SK-N-SH treated with all-trans-retinoic acid at 6 μM for 48 hours (cell line): ENCODE measurements at regions not wholly inside any gene's neighbourhood (a gene's known extent, or its start where the extent isn't known, plus 50 kb on each side); places are given as distances from the start of the nearest gene placed in this dataset.

Experiments
- GLIS3 ChIP-seq: fragments of 250-450 bp; sonication (Bioruptor Pico); IDR thresholded peaks from 2 replicates; pipeline ENCODE4 v1.5.0; 2020; ENCODE audit warnings: mild to moderate bottlenecking, moderate library complexity
- SNAI2 ChIP-seq: fragments of 250-450 bp; sonication (Bioruptor Pico); IDR thresholded peaks from 2 replicates; pipeline ENCODE4 v1.5.0; 2020; ENCODE audit warnings: mild to moderate bottlenecking, moderate library complexity
- ZC3H10 ChIP-seq: fragments of 250-450 bp; sonication (Bioruptor Pico); IDR thresholded peaks from 2 replicates; pipeline ENCODE4 v1.5.1; 2021; ENCODE audit warnings: mild to moderate bottlenecking, moderate library complexity
- ZNF565 ChIP-seq: fragments of 450-650 bp; formaldehyde crosslinking; conservative IDR thresholded peaks from 2 replicates; pipeline ENCODE4 v1.5.0; 2020; ENCODE audit warnings: low read depth, mild to moderate bottlenecking, moderate library complexity
- ZNF8 ChIP-seq: fragments of 450-650 bp; formaldehyde crosslinking; IDR thresholded peaks from 2 replicates; pipeline ENCODE4 v1.5.0; 2020; ENCODE audit warnings: mild to moderate bottlenecking, moderate library complexity
- TF ChIP-seq, protein P1 (sequence below): fragments of 250-450 bp; sonication (Bioruptor Pico); IDR thresholded peaks from 2 replicates; pipeline ENCODE4 v1.8.0; 2020; ENCODE audit warnings: mild to moderate bottlenecking, moderate library complexity, borderline replicate concordance
- TF ChIP-seq, protein P2 (sequence below): fragments of 250-450 bp; sonication (Bioruptor Pico); IDR thresholded peaks from 2 replicates; pipeline ENCODE4 v1.5.1; 2020; ENCODE audit warnings: low read depth, mild to moderate bottlenecking, moderate library complexity

DNA sequence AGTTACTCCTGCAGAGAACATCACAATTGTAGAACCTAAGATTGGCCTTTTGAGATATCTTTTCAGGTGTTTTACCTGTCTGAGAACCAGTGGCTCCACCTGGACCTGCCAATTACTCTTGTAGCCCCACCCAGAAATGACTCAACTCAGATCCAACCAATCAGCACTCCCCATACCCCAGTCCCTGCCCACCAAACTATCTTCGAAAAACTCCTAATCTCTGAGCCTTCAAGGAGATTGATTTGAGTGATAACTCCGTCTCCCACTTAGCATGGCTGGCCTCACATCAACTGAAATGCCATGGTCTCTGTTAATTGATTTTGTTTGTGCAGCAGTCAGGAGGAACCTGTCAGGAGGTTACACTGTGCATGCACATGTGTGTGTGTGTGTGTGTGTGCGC is 103.6 kb downstream of the MTNR1B start:
- TF ChIP-seq, protein P1, sequence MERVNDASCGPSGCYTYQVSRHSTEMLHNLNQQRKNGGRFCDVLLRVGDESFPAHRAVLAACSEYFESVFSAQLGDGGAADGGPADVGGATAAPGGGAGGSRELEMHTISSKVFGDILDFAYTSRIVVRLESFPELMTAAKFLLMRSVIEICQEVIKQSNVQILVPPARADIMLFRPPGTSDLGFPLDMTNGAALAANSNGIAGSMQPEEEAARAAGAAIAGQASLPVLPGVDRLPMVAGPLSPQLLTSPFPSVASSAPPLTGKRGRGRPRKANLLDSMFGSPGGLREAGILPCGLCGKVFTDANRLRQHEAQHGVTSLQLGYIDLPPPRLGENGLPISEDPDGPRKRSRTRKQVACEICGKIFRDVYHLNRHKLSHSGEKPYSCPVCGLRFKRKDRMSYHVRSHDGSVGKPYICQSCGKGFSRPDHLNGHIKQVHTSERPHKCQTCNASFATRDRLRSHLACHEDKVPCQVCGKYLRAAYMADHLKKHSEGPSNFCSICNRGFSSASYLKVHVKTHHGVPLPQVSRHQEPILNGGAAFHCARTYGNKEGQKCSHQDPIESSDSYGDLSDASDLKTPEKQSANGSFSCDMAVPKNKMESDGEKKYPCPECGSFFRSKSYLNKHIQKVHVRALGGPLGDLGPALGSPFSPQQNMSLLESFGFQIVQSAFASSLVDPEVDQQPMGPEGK (CRISPR knock-in tag), result no peak
- TF ChIP-seq, protein P2, sequence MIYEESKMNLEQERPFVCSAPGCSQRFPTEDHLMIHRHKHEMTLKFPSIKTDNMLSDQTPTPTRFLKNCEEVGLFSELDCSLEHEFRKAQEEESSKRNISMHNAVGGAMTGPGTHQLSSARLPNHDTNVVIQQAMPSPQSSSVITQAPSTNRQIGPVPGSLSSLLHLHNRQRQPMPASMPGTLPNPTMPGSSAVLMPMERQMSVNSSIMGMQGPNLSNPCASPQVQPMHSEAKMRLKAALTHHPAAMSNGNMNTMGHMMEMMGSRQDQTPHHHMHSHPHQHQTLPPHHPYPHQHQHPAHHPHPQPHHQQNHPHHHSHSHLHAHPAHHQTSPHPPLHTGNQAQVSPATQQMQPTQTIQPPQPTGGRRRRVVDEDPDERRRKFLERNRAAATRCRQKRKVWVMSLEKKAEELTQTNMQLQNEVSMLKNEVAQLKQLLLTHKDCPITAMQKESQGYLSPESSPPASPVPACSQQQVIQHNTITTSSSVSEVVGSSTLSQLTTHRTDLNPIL (CRISPR knock-in tag), result no peak
- TF ChIP-seq ZNF565 (no peak), ZNF8 (CRISPR knock-in tag) (no peak), GLIS3 (CRISPR knock-in tag) (no peak), ZC3H10 (CRISPR knock-in tag) (no peak), SNAI2 (no peak)
